ENCODE measurements at regions not wholly inside any gene's neighbourhood (a gene's known extent, or its start where the extent isn't known, plus 50 kb on each side); places are given as distances from the start of the nearest gene placed in this dataset.

DNA sequence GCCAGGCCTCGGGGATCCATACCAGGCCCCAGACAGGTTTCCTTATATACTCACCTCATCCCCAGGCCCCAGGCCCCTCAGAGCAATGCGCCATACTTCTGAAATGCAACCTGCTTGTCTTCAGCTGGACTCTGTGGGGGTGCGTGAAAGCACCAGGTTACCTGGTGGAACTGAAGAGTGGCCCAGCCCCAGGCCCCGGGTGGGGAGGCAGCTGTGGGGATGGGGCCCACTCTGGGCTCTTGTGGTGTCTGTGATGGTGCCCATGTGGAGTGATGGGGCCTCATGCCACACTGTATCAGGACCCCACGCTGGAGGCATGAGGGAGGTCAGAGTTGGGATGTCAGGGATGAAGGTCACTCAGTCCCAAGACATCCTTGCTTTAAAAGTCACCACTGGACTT lies 999.0 kb downstream of the BRD1 start:
- TF ChIP-seq POLR2A (IDR thresholded peaks at IDR 0.05) (no peak), POLR2AphosphoS5 (IDR thresholded peaks at IDR 0.05) (no peak)
- TF ChIP-seq, protein P1, sequence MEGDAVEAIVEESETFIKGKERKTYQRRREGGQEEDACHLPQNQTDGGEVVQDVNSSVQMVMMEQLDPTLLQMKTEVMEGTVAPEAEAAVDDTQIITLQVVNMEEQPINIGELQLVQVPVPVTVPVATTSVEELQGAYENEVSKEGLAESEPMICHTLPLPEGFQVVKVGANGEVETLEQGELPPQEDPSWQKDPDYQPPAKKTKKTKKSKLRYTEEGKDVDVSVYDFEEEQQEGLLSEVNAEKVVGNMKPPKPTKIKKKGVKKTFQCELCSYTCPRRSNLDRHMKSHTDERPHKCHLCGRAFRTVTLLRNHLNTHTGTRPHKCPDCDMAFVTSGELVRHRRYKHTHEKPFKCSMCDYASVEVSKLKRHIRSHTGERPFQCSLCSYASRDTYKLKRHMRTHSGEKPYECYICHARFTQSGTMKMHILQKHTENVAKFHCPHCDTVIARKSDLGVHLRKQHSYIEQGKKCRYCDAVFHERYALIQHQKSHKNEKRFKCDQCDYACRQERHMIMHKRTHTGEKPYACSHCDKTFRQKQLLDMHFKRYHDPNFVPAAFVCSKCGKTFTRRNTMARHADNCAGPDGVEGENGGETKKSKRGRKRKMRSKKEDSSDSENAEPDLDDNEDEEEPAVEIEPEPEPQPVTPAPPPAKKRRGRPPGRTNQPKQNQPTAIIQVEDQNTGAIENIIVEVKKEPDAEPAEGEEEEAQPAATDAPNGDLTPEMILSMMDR (IDR thresholded peaks at IDR 0.05 in 8 of 11, conservative IDR thresholded peaks at IDR 0.05 in 3 of 11): no peak

All from spleen (tissue), 7 donors.